PC-3 (cell line): ENCODE measurements at regions not wholly inside any gene's neighbourhood (a gene's known extent, or its start where the extent isn't known, plus 50 kb on each side); places are given as distances from the start of the nearest gene placed in this dataset.

Experiments
- CTCF ChIP-seq: fragments of 300-600 bp; sonication (generic); conservative IDR thresholded peaks from 2 replicates; pipeline ENCODE4 v1.5.1; 2017; ENCODE audit warnings: antibody characterized with exemption, low read depth, mild to moderate bottlenecking, low read length
- EZH2 ChIP-seq: fragments of 300-600 bp; sonication (generic); IDR thresholded peaks from one replicate; pipeline ENCODE4 v1.6.1; 2017; ENCODE audit warnings: antibody characterized with exemption, mild to moderate bottlenecking, low read length; ENCODE audit not compliant: unreplicated experiment
- EZH2phosphoT487 ChIP-seq: fragments of 300-600 bp; sonication (generic); IDR thresholded peaks from 2 replicates; pipeline ENCODE4 v1.6.1; 2018; ENCODE audit warnings: mild to moderate bottlenecking, antibody characterized with exemption, low read length, borderline replicate concordance

- TF ChIP-seq CTCF, result no peak
- TF ChIP-seq EZH2phosphoT487, result no peak
- TF ChIP-seq EZH2, result no peak
These were observed 97.9 kb downstream of the CPN2 start for GRCh38 chr3:194253270-194253669.
